DMS53 treated with DMSO at 0.1 percent for 48 hours (cell line): ENCODE measurements at regions not wholly inside any gene's neighbourhood (a gene's known extent, or its start where the extent isn't known, plus 50 kb on each side); places are given as distances from the start of the nearest gene placed in this dataset.
"Not testable (repeated sequence)": the region's sequence is repeated elsewhere in the genome, so short reads cannot be mapped to it uniquely, and the experiment has no call there.

Source experiments
- DNase-seq: peaks from one replicate; lab custom pipeline; 2025; ENCODE audit not compliant: unreplicated experiment; lab: John Stamatoyannopoulos, UW

DNA sequence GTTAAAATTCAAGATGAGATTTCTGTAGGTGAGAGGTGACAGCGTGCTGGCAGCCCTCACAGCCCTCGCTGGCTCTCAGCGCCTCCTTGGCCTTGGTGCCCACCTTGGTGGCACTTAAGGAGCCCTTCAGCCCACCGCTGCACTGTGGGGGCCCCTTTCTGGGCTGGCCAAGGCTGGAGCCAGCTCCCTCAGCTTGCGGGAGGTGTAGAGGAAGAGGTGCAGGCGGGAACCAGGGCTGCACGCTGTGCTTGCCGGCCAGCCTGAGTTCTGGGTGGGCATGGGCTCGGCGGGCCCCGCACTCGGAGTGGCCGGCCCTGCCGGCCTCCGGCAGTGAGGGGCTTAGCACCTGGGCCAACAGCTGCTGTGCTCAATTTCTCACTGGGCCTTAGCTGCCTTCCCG is 320.0 kb upstream of the VWC2 start:
- no peak for DNase-seq

DNA sequence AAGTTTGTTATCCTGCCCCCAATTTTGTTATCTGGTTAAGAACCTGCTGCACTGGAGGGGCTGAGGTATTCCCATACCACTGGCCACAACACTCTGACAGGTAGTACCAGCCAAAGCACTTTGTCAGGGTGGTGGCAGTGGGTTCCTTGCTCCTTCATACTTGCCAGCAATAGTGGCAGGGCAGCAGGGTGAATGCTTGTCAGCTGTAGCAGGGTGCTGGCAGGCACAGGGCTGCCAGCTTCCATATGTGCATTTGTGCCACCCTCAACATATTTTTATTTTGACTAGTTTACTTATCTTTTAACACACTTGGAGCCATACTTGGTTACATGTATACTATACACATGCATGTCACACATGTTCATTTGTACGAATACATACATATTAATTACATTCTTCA is 294.0 kb upstream of the VWC2 start:
- DNase-seq: no peak

DNA sequence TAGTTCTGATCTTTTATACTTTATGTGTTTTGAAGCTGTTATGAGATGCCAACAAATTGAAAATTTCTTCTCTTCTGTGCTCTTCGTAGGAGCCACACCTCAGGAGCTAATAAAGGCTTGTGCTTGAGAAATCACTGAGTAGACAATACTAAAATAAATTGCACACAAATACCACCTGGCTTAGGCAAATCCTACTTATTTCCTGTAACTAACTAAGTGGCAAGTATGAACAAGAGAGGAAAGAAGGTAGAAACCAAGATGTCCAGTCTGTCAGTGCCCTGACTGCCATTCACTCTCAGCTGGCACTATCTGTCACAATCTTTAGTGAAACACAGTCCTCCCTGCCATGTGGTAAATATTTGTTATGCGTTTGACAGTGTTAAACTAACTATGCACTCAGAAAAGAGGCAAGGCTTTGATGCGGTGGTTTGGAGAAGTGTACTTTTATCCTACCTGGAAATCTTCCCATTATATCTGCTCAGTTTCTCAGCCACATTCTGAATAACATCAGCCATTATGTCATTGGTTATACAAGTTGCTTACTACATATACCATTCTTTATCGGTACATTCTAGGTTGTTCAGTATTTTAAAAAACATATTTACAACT is 293.4 kb upstream of the VWC2 start:
- no peak for DNase-seq

DNA sequence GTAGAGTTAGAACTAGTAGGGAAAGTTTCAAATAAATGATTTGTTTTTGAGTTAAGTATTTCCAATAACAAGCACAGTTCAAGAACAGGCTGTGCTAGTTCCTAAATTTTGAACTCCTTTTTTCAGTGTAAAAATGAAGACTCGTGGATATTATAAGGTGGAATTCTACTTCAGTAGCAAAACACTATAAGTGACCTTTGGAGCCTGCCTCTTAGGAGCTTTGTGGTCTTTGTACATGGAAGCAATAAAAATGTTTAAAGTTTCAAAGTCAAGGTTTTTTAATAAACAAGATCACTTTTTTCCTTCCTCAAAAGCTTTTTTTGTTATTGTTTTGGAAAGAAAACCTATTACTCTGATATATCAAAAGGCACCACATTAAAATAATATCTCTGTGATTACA is 292.4 kb upstream of the VWC2 start:
- DNase-seq: no peak

DNA sequence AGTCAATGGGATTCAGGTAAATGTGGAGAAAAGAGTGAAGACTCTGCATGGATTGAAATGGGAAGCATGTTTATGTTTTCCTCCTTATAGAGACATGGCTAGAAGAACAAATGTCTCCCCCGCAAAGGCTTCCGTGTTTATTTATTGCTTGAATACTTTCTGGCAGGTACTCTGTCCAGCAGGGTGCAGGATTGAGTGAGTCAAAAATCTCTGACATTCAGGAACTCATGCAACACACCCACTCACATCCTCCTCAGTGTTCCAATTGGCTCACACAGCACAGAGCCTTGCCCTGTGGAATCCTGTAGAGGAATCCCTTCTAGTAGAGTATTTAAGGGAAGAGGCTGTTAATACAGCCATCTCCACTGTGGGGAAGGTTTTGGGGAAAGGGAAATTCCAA is 290.3 kb upstream of the VWC2 start:
- DNase-seq: no peak

DNA sequence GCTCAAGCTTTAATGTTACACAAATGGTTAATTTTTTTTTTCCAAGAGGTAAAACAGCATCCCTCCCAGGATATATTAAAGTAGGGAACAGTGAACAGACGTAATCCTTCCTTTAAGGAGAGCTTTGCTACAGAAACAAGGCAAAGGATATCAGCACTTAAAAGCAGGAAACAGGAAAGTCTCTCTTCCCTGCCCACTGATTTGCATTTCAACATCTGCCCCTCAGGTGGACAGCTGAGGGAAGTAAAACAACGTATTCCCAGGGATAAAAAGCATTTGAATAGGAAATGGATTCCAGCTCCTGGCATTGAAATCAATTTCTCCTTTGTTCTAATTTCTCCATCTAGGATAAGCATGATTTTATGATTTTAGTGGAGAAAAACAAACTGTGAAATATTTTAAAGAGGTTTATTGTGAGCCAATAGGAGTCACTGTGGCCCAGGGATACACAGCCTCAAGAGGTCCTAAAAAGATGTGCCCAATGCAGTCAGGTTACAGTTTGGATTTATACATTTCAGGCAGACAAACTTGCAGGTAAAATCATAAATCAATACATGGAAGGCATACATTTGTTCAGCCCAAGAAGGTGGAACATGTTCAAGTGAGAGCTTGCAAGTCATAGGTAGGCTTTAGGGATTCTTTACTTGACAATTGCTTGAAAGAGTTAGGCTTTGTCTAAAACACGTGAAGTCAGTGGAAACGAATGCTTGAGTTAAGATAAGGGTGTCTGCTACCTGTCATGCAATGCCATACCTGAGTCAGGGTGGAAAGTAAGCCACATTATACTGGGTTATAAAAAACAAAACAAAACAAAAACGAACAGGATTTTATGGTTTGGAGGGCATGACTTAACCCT is 286.2 kb upstream of the VWC2 start:
- DNase-seq: no peak

DNA sequence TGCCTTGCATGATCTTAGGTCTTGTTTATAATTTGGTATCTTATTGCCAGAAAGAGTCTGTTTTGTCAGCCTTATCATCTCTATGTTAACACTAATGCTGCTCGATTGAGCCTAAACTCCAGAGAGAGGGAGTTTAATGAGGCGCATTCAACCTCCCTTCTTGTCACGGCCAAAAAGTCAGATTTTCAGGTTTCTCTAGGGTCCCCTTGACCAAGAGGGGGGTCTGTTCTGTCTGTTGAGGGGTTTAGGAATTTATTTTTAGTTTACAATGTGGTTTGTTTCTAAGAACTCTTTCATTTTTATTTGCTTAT is 285.7 kb upstream of the VWC2 start:
- no peak for DNase-seq

DNA sequence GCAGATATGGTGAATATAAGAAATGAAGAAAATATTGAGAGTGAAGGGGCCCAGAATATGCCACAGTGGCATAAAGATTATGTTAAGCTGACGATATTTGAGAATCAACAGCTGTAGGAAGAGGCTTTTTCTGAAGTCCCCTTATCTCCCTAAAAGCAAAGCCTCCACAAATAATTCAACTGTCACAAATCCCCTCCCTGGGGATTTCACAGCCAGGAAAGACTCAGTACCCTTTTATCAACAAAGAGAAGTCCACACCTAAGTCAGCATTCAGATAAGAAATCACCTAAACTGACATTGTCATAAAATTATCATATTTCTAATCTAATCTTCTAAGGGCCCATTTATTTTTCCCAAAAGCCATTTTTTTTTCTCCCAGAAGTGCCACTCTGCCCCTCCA is 284.9 kb upstream of the VWC2 start:
- DNase-seq: no peak

DNA sequence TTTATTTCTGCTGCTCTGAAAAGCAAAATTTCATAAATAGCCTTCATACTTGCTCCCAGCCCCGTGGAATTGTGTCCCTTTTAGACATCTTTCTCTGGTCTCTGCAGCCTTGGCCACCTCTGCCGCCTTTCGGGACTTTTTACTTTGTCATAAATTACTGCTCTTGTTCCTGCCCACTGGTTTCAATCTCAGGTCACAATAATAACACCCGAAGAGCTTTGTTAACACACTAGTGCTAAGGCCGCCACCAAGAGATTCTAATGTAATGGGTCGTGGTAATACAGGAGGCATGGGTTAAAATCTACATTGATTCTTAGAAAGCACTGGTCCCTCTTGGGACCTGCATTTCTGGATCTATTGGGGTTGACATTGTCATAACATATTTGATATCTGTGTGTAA is 276.0 kb upstream of the VWC2 start:
- DNase-seq: no peak

DNA sequence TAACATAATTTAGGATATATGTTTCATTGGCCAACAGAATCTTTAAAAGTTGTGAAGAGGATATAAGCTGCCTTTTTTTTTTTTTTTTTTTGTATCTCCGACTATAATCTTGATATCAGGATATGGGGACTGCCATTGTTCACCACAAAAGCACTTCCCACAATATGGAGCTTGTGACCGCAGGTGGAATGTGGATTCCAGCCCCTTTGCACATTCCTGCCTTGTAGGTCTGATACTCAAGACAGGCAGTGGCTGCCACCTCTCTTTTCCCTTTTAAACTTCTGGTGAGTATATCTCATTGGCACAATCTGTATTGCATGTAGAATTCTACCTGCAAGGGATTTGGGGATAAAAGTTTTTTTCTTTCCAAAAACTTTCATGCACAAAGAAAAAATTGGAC is 272.7 kb upstream of the VWC2 start:
- DNase-seq: no peak

DNA sequence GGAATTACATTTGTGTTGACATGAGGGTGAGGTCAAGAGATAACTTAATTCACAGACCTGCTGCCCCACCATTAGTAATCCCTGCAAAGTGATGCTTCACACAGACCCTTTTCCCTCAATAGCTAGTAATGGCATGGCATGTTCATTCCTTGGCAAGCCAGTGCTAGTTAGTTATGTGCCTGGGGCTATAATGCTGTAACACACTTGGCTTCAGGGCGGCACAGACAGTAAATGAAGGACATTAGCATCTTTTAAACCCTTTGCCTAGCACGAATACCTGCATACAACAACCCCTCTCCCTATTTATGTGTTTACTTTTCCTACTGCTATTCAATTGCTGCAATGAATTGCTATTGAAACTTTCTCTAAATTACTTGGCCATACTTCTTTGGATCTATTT is 266.2 kb upstream of the VWC2 start:
- not testable (repeated sequence) for DNase-seq

DNA sequence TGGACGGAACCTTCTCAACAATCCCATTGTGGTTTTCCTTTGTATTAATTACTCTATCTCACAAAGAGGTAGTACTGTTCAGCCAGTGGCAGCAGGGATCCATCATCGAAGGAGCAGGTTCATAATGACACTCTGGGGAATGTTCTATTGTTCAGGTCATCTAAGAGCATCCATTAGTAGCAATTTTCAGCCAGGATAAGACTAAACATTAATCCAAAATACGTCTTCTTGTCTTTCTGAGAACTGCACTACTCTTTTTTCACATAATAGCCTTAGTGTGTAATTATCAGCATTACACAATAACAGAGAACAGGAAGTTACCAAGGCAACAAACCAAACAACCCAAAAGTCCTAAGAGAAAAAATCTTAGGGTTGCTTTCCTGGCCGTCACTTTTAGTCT is 259.5 kb upstream of the VWC2 start:
- no peak for DNase-seq

DNA sequence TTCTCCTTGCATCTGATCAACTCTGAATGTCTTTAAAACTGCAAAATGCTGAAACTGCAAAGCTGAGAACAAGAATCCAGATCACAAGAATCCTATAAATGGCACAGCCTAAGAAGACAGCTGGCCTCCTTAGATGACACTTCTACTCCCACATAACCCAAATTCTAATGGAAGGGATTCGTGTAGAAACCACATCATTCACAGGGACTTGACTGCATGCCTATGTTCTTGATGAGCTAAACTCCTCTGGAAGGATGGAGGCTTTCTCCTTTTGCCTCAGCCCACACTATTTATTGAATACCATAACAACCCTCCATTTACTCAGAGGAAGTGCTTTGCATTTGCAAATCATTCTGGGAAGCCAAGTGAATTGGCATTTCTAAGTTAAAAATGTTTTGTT is 252.5 kb upstream of the VWC2 start:
- no peak for DNase-seq

DNA sequence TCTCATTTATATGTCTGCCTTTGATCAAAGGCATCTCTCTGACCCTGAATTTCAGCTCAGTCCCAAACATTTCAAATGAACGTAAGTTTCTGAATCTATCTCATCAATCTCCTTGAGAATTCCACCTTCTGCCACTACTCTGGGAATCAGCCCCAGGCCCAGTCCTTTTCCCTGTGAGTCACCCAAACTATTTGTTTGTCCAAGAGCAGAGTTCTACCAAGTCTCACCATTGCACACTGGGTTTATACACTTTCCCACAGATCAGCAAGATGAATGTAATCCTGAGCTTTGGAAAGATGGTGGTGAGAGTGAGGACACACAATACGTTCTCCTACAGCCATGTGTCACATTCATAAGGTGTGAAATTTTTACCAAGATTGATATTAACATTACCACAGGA is 251.3 kb upstream of the VWC2 start:
- no peak for DNase-seq

DNA sequence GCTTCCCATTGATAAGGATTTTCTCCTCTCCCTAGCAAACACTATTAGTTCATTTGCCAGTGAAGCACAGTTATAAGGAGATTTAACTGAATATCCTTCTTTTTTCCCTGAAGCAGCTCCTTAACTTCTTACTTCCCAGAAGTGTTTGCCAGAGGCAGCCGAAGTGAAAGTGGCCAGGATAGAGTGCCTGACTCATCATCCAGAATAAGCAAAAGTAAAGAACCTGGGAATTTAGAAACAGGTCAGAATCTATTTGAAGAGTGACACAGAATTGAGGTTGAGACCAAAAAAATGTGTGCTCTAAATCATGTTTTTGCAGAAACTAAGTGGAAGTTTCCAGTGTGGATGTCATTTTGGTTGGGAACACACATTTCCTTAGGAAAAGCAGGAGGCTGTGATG is 249.6 kb upstream of the VWC2 start:
- DNase-seq: peak; percentile 5

DNA sequence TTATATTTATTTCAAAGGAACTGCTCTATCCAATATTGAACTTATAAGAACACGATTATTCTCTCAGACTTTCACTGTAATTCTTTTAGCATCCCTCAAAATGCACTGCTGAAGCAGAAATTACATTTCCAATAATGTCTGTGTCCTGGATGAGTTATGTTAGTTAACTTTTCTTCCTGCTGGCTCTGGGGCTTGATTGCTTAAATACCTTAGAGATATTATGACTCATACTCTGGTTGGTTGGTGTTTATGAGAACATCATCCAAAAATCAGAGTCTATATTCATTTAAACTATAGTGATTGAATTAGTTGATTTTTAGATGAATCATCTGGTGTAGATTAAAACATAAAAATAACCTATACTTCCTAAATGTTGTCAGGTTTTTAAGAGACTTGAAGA is 246.3 kb upstream of the VWC2 start:
- DNase-seq: no peak

DNA sequence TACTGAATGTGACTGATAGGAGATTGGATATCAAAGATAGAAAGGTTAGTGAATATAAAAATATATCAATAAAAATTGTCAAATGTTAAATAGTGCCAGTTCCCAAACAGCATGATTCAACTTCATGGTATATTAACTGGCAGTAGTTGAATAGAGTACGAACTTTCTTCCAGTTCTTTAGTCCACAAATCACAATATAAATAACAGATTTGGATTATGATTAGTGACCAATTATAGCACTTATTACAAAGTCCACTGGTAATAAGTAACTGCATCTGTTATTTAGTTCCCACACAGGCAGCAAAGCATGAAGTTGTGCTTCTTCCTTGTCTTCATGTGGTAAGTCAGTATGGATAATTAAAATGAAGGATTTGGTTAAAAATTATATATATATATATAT is 243.0 kb upstream of the VWC2 start:
- no peak for DNase-seq

DNA sequence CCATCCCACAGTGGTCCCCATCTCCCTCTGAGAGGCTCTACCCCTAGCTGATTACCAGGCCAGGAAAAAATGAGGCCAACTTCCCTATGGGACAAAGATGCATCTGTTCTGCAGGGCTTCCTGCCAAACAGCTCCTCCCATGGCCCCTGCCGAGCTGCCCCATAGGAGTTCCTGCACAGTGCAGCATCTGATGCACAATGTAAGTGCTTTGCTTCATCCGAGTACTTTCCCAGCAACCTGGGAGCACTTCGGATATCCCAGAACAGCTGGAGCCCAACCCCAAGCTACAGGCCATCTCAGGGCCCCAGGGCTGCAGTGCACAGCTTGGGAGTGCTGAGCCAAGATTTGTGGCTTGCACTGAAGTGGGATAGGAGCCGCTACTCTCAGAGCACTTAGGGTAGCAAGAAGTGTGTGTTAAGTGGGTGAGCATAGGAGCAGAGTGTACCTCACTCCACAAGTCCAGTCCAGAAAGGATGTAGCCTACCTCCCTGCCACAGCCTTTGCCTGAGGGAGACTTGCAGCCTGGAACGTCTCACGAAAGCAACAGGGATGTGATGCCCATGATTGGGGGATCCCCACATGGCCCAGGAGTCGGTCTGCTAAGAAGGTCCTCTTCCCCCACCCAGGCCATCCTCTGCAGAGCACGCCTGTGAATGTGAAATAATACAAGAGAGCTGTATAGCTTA is 209.6 kb upstream of the VWC2 start:
- no peak for DNase-seq

DNA sequence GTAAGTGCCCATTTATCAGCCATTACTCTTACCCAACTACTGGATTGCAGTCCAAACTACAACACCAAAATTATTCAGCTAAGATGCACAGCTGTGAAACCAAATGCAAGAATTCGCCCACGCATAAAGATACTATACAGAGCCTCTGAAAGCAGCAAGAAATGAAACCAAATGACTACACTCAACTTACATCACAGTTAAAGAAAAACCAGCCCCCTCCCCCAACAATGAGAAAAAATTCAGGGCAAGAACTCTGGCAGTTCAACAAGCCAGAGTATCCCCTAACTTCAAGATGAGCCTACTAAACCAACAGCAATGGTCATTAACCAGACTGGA is 209.1 kb upstream of the VWC2 start:
- DNase-seq: no peak

DNA sequence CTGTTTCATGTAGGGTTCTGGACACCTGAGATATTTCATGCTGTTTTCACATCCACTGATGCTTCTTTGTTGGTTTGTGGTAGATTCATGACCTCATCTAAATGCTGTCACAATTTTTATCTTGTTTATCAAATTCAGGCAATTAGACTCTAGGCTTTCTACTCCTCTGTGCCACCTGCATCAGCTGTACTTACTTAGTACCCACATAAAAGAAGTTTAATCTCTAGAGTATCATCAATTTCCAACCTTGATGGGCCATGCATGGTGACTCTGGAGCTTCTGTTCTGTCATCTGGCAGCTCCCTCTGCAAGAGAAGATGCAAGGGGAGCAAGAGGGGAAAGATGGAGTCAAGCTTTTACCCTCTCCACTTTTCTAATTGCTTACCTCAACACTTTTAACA is 195.9 kb upstream of the VWC2 start:
- no peak for DNase-seq

DNA sequence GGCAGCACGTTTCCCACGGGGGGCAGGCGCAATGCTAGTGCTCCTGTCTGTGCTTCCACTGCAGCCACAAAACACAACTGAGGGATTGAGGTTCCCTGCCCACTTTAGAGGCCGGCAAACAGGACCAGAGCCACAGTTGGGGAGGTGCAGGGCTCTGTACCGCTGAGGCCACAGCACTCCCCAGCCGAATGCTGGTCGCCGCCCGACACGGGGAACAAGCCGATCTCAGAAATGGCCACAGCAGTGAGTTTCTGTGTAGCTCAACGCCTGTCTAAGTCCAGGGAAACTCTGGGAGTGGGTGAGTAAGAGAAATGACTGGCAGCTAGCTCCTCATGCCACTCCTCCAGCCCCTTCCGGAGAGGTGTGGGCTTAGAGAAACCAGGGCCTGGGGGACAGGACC is 194.0 kb upstream of the VWC2 start:
- DNase-seq: no peak

DNA sequence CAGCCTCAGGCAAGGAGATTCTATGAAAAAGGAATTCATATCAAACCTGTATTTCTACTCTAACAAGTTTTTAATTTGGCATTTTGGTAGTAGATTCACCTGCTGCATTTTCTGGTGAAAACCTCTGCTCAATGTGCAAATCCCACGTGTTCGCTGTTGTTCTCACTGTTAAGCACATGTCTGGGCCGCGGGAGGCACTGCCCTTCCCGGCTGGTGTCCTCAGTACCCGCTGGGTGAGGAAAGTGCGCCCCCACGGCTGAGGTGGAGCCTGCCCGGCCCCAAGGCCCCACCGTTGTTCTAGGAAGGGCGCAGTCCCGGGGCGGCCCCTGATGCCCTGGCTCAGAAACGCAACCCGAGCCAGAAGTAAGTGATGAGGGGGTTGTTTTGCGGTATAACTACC is 193.4 kb upstream of the VWC2 start:
- DNase-seq: no peak

DNA sequence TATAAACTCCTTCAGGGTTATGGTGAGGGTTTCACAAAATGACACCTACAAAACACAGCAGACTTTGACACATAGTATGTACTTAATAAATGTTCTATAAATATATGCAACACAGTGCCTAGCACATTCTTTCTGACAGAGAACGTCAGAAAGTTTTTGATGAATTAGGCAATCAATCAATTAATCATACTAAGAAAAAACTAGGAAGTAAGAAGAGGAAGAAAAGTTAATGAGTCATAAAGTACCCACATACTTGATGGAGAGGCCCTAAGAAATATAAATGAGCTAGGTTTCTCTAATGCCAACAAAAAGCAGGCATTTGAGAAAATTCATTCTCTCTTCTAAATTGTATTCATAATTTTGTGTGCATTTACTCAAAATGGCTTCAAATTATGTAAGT is 192.7 kb upstream of the VWC2 start:
- no peak for DNase-seq
